HepG2 (cell line): ENCODE measurements at regions not wholly inside any gene's neighbourhood (a gene's known extent, or its start where the extent isn't known, plus 50 kb on each side); places are given as distances from the start of the nearest gene placed in this dataset.

Experiments
- MAFF ChIP-seq: IDR thresholded peaks from 2 replicates; pipeline ENCODE4 v1.6.1; 2011; ENCODE audit warnings: low read depth, low read length, improper control_type of control experiment
- POLR2A ChIP-seq, 2 experiments: IDR thresholded peaks; 2 replicates each; pipeline ENCODE4 v1.6.1; 2011; ENCODE audit warnings: low read depth in 2 of 2, low read length in 2 of 2, mild to moderate bottlenecking in 1 of 2, moderate library complexity in 1 of 2; ENCODE audit not compliant: insufficient read depth in 1 of 2
- POLR2AphosphoS5 ChIP-seq: IDR thresholded peaks from 2 replicates; pipeline ENCODE4 v1.6.1; 2012; ENCODE audit warnings: low read depth, low read length
- POLR2G ChIP-seq: fragments of 200-400 bp; formaldehyde crosslinking; IDR thresholded peaks from 2 replicates; pipeline ENCODE4 v1.6.1; 2018; ENCODE audit warnings: mild to moderate bottlenecking, low read depth, low read length, moderate library complexity

DNA sequence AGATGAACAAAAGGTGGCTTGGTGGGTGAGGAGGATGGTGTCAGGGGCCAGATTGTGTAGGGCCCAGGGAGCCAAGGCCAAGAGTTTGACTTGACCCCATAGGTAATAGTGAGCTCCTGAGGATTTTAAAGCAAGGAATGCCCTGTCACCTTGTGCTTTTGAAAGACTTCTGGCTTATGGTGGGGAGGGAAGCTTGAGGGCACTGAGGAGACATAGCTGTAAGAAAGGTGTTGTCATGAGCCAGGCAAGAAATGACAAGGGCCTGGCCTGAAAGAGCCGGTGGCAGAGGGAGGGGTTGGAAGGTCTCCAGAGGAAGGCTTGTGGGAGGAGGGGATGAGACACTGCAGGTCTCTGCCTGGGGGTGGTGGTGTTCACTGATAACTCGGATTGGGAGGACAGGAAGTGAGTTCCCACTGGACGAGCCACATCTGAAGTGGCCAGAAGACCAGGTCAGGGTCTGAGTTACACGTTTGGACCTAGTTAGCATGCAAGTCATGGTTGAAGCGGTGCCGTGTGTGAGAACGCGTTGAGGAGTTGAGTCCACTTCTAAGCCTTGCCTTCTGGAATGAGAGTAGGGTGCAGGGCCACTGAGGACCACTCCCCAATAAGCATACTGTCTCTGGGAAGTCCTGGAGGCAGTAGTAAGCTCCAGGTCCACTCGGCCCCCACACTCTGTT is 64.3 kb downstream of the TET3 start:
- TF ChIP-seq POLR2AphosphoS5 (no peak), POLR2G (no peak), POLR2A (IDR thresholded peaks at IDR 0.05; ENCODE audit: insufficient read depth in 1 of 2, low read depth in 2 of 2, low read length in 2 of 2) (no peak), MAFF (no peak)
